GM12872 (cell line): ENCODE measurements at regions not wholly inside any gene's neighbourhood (a gene's known extent, or its start where the extent isn't known, plus 50 kb on each side); places are given as distances from the start of the nearest gene placed in this dataset.

Experiments
- TF ChIP-seq, protein P1 (sequence below): IDR thresholded peaks from 3 replicates; pipeline ENCODE4 v1.5.1; 2011; ENCODE audit warnings: low read depth, mild to moderate bottlenecking, low read length, moderate library complexity; ENCODE audit not compliant: insufficient read depth

GRCh38 chr13:63420685-63421084 is 2005.0 kb upstream of the PCDH20 start:
- TF ChIP-seq, protein P1, sequence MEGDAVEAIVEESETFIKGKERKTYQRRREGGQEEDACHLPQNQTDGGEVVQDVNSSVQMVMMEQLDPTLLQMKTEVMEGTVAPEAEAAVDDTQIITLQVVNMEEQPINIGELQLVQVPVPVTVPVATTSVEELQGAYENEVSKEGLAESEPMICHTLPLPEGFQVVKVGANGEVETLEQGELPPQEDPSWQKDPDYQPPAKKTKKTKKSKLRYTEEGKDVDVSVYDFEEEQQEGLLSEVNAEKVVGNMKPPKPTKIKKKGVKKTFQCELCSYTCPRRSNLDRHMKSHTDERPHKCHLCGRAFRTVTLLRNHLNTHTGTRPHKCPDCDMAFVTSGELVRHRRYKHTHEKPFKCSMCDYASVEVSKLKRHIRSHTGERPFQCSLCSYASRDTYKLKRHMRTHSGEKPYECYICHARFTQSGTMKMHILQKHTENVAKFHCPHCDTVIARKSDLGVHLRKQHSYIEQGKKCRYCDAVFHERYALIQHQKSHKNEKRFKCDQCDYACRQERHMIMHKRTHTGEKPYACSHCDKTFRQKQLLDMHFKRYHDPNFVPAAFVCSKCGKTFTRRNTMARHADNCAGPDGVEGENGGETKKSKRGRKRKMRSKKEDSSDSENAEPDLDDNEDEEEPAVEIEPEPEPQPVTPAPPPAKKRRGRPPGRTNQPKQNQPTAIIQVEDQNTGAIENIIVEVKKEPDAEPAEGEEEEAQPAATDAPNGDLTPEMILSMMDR, result no peak

DNA sequence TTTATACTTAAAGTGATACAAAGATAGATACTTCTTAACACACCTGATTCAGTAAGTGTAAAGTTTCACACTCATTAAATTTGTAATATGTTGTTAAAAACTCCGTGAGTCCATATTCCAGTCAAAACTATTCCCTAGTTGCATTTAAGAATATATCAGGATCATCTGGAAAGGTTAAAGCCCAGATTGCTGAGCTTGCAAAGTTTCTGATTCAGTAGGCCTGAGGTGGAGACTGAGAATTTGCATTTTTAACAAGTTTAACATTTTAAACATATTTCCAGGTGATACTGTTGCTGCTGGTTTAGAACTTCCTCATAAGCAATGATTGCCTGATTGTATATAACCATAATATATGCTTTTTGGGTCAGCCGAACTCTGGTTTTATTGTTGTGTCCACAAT is 1998.6 kb upstream of the PCDH20 start:
- TF ChIP-seq, protein P1, result no peak

- TF ChIP-seq, protein P1, result no peak
Observed at GRCh38 chr13:63409791-63410351, 1994.2 kb upstream of the PCDH20 start.

DNA sequence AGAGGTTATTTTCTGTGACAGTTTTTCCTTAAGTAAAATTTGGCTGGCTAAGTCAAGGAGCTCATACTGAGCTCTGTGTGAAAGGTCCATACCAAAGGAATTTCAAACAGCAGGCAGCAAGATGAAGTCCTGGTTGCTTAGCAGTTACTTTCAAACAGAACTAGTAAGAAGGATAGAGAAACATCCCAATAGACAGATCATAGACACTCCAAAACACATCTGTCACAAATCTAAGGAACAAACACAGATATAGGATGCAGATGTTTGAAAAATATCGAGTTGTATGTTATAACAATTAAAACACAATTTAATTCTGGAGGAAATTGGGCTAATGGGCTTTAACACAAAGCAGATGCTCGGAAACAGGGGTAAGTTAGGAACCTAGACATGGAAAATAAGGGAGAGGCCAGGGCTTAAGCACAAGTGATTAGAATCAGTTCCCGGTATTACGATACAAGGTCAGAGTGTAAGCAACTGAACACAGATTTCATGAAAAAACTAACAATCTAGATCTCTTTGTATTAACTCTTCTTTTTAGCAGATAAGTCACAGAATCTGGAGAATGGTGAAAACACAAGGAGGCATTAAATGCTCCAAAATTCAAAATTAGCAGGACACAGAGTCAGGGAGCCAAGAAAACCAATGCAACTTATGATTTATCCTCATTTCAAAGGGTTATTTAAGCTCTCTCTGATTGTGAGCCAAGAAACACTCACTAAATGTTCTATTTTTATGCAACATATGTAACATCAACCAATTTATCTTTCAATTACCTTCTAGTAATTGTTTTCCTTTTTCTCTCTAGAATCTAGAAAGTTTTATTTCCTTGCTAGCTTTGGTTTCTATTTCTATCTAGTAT is 1992.9 kb upstream of the PCDH20 start:
- TF ChIP-seq, protein P1, result no peak

- TF ChIP-seq, protein P1, result no peak
Observed at GRCh38 chr13:63403733-63404132, 1988.1 kb upstream of the PCDH20 start.

DNA sequence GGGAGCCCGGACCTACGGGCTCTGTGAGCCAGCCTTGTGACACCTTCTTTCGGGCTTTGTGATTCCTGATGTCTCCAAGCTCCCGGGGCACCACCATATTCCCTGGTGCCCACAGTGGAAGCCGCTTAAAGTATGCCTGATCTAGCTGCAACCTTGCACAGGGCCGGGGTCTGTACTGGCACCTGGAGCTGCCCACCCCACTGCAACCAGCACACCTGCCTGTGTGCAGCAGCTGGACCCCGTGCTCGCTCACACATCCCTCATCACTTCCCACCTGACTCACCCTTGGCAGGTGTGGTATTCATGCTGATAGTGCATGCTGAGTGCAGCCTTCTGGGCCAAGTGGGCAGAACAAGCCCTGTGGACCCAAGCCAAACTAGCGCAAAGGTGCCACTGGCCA is 1981.1 kb upstream of the PCDH20 start:
- TF ChIP-seq, protein P1, result no peak

DNA sequence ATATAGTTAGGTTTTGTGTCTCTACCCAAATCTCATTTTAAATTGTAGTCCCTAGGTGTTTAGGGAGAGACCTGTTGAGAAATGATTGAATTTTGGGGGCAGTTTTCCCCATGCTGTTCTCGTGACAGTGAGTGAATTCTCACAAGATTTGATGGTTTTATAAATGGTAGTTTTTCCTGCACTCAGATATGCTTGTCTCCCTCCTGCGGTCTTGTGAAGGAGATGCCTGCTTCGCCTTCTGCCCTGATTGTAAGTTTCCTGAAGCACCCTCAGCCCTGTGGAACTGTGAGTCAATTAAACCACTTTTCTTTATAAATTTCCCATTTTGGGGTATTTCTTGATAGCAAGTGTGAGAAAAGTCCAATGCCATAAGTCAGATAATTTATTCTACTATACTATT is 1977.5 kb upstream of the PCDH20 start:
- TF ChIP-seq, protein P1, result no peak
